ENCODE measurements at regions not wholly inside any gene's neighbourhood (a gene's known extent, or its start where the extent isn't known, plus 50 kb on each side); places are given as distances from the start of the nearest gene placed in this dataset.

DNA sequence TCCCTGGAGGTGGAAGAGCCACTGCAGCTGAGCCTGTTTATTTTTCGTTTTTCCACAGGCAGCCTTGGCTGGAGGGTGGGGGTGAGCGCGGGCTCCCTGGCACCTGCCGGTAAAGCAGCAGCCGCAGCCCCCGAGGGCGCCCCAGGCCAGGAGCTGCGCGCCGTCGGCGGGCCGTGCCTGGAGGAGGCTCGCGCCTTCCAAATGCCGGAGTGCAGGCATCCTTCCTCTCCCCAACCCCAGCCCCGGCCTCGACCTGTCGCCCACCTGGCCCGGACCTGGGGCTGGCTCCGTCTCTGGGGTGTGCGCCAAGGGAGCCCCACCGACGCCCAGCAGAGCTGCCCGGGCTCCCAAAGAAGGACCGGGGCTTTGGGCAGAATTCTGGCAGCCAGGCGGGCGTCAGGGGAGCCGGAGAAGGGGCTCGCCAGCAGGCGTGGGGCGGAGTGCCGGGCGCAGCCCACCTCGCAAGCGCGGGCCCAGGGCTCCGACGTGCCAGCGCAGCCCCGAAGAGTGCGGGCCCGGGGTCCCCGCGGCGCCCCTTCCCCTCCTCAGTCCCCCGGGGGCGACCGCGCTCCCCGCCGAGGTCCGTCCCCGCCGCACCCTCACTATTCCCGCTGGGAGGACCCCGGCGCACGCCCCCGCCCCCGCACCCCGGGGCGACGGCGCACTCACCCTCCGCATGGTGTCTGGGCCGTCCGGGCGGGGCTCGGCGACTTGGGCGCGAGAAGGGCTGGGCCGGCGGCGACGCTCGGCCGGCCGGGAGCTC, 130.3 kb downstream of the NDUFA12 start:
- Histone ChIP-seq H3K36me3 (no peaks in the 10 kb centered on the region), H3K27me3 (replicated peaks; ENCODE audit: insufficient read depth) (peaks cover 15% of the 10 kb centered on the region), H3K4me3 (peak overlapping the region; percentile 77), H3K9me3 (no peaks in the 10 kb centered on the region), H3K27ac (no peak overlapping the region), H3K4me1 (ENCODE audit: control insufficient read depth in 1 of 2, low read depth in 2 of 2) (peaks cover 6% of the 10 kb centered on the region in 2 donors)
- TF ChIP-seq, protein P1, sequence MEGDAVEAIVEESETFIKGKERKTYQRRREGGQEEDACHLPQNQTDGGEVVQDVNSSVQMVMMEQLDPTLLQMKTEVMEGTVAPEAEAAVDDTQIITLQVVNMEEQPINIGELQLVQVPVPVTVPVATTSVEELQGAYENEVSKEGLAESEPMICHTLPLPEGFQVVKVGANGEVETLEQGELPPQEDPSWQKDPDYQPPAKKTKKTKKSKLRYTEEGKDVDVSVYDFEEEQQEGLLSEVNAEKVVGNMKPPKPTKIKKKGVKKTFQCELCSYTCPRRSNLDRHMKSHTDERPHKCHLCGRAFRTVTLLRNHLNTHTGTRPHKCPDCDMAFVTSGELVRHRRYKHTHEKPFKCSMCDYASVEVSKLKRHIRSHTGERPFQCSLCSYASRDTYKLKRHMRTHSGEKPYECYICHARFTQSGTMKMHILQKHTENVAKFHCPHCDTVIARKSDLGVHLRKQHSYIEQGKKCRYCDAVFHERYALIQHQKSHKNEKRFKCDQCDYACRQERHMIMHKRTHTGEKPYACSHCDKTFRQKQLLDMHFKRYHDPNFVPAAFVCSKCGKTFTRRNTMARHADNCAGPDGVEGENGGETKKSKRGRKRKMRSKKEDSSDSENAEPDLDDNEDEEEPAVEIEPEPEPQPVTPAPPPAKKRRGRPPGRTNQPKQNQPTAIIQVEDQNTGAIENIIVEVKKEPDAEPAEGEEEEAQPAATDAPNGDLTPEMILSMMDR (IDR thresholded peaks at IDR 0.05) = no peak
- no peak for DNase-seq (ENCODE audit: low spot score)
- no peak for ATAC-seq (ENCODE audit: insufficient number of reproducible peaks, low FRiP score, low read depth)

DNA sequence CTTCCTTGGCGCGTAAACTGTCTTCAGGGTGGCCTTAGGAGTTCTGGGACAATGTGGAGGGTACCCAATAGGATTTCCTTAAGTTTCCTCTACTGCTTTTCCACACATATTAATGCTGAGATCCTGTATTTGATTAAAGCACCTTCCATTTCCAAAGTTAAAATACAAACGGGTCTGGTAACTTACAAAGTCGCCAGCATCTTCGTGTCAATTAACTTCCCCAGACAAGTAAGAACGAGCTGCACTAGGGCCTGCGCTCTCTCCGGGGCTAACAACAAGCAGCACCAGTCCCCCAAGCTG, 130.9 kb downstream of the NDUFA12 start:
- Histone ChIP-seq H3K36me3 (no peaks in the 10 kb centered on the region), H3K4me1 (ENCODE audit: control insufficient read depth in 1 of 2, low read depth in 2 of 2) (peaks cover 6% of the 10 kb centered on the region in 2 donors), H3K4me3 (peak overlapping the region; percentile 77), H3K27ac (no peak overlapping the region), H3K27me3 (replicated peaks; ENCODE audit: insufficient read depth) (peaks cover 15% of the 10 kb centered on the region), H3K9me3 (no peaks in the 10 kb centered on the region)
- ATAC-seq (ENCODE audit: insufficient number of reproducible peaks, low FRiP score, low read depth) = no peak
- DNase-seq (ENCODE audit: low spot score) = no peak
- TF ChIP-seq, protein P1 (IDR thresholded peaks at IDR 0.05) = no peak

- TF ChIP-seq, protein P1 (IDR thresholded peaks at IDR 0.05) = no peak
- Histone ChIP-seq H3K36me3 (no peaks in the 10 kb centered on the region), H3K9me3 (no peaks in the 10 kb centered on the region), H3K4me3 (no peak overlapping the region), H3K27me3 (replicated peaks; ENCODE audit: insufficient read depth) (peaks cover 15% of the 10 kb centered on the region), H3K4me1 (ENCODE audit: control insufficient read depth in 1 of 2, low read depth in 2 of 2) (peaks cover 6% of the 10 kb centered on the region in 2 donors), H3K27ac (no peak overlapping the region)
- ATAC-seq (ENCODE audit: insufficient number of reproducible peaks, low FRiP score, low read depth) (no peak), DNase-seq (ENCODE audit: low spot score) (no peak)
These were observed 131.4 kb downstream of the NDUFA12 start for GRCh38 chr12:94872007-94872653.

DNA sequence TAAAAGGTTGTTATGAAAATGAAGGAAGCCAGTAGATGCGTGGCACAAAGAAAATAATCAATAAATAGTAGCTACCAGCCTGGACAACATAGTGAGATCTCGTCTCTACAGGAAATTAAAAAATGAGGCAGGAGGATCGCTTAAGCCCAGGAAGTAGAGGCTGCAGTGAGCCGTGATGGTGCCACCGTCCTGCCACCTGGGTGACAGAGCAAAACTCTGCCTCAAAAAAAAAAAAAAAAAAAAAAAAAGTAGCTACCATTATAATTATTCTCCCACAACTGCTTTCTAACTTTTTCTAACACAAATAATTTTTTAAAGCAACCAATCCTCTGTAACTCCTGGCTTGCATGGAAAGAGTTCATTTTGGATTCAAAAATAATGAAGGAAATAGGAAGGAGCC, 133.0 kb downstream of the NDUFA12 start:
- Histone ChIP-seq H3K36me3 (no peaks in the 10 kb centered on the region), H3K4me3 (no peak overlapping the region), H3K27me3 (replicated peaks; ENCODE audit: insufficient read depth) (peaks cover 15% of the 10 kb centered on the region), H3K9me3 (no peaks in the 10 kb centered on the region), H3K27ac (no peak overlapping the region), H3K4me1 (ENCODE audit: control insufficient read depth in 1 of 2, low read depth in 2 of 2) (peaks cover 6% of the 10 kb centered on the region in 2 donors)
- DNase-seq (ENCODE audit: low spot score) (no peak), ATAC-seq (ENCODE audit: insufficient number of reproducible peaks, low FRiP score, low read depth) (no peak)
- TF ChIP-seq, protein P1 (IDR thresholded peaks at IDR 0.05) = no peak

GRCh38 chr12:94868161-94868560, 135.3 kb downstream of the NDUFA12 start:
- no peaks in the 10 kb centered on the region for H3K4me1 ChIP-seq (ENCODE audit: control insufficient read depth in 1 of 2, low read depth in 2 of 2)
- TF ChIP-seq, protein P1 (IDR thresholded peaks at IDR 0.05) = no peak
- H3K27ac ChIP-seq = no peak overlapping the region
- ATAC-seq (ENCODE audit: insufficient number of reproducible peaks, low FRiP score, low read depth) (no peak), DNase-seq (ENCODE audit: low spot score) (no peak)
- no peaks in the 10 kb centered on the region for H3K36me3 ChIP-seq
- H3K27me3 ChIP-seq (replicated peaks; ENCODE audit: insufficient read depth) = peaks cover 15% of the 10 kb centered on the region
- H3K4me3 ChIP-seq = no peak overlapping the region
- H3K9me3 ChIP-seq = no peaks in the 10 kb centered on the region

All from thoracic aorta (tissue), 2 donors.